HG03575 (cell line): ENCODE measurements at regions not wholly inside any gene's neighbourhood (a gene's known extent, or its start where the extent isn't known, plus 50 kb on each side); places are given as distances from the start of the nearest gene placed in this dataset.

Source experiments
- ATAC-seq: cut with Tn5 transposase; IDR thresholded peaks from one replicate; pipeline ENCODE4 v1.9.1; 2021; ENCODE audit not compliant: unreplicated experiment, insufficient number of reproducible peaks, low FRiP score; ENCODE audit errors: extremely low read depth

DNA sequence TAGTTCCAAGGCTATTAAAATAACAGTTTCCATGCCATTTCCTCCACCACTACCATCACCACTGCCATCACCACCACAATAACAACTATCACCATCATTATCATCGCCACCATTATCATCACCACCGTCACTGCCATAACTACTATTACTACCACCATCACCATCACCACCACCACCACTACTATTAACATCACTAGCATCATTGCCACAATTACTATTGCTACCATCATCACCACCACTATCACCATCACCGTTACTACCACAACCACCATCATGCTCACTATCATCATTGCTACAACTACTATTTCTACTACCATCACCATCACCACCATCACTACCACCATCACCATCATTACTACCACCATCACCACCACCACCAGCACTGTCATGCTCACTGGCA lies 185.9 kb upstream of the MAF start:
- no peak for ATAC-seq

DNA sequence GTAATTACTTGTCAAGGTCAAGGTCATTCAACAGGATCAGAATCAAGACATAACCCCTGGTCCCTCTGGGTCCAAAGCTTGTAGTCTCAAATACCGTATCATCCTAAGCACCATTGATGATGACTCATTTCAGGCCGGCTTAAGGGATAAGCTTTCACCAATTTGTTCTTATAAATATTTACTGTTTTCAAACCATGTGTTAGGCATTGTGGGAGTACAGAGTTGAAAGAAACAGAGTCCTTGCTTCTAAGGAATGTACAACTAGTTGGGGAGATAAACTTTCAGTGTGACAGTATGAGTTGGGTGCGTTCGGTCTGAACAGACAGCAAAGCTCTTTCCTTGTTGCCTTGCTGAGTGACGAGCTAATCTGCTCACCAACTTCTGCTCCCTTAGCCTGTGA lies 183.5 kb upstream of the MAF start:
- ATAC-seq, result no peak

DNA sequence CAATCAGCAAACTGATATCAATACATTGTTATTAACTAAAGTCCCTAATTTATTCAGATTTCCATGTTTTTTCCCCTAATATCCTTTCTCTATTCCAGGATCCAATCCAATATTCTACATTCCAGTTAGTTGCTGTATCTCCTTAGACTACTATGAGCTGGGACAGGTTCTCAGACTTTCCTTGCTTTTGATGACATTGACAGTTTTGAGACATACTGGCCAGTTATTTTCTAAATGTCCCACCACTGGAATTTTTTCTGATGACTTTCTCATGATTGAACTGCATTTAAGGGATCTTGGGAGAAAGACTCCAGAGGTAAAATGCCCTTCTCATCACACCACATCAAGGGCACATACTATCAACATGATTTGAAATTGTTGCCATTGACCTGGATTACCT lies 177.1 kb upstream of the MAF start:
- ATAC-seq, result no peak

DNA sequence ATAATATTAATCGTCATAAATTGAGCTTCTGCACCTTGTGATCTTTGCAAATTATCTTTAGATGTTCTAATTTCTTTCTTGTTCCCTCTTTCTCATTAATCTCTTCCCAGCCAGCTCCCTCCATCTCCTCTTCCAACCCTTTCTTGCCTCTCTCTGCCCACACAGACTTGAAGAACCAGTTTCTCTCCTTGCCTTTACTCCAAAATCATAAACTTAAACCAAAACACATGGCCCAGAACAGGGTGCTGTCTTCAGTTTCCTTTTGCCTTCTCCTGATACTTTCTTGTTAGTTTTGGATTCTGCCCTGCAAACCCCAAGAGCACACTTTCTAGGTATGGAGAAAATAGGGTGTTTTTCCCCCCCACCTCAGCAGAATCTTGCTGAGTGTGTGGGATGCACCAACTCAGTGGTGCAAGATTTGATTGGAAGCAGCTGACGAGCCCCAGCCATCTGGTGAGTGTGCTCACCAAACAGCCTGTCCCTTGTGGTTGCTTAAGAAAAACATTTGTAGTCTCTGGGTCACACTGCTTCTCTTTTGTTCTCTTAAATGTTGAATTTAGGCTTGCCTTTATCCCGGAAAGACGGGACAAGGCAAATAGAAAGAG lies 175.8 kb upstream of the MAF start:
- ATAC-seq, result no peak

DNA sequence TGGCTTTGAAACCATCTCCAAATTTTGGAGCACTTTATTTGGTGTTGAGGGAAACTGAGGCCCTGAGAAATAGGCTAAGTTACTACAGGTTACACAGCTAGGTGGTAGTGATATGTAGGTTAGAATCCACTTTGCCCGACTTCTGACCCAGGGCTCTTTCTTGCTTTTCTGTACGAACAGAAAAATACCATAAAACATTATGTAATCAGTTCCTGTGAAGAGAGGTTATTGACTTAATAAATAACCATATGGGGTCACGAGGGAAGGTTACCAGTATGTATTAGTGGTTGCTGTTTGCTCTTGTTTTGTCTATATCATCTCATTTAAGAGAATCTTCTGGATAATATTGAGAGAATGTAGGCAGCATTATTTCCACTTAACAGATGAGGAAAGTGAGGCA lies 172.2 kb upstream of the MAF start:
- ATAC-seq, result no peak

GRCh38 chr16:79772048-79772447 lies 171.5 kb upstream of the MAF start:
- ATAC-seq, result no peak

DNA sequence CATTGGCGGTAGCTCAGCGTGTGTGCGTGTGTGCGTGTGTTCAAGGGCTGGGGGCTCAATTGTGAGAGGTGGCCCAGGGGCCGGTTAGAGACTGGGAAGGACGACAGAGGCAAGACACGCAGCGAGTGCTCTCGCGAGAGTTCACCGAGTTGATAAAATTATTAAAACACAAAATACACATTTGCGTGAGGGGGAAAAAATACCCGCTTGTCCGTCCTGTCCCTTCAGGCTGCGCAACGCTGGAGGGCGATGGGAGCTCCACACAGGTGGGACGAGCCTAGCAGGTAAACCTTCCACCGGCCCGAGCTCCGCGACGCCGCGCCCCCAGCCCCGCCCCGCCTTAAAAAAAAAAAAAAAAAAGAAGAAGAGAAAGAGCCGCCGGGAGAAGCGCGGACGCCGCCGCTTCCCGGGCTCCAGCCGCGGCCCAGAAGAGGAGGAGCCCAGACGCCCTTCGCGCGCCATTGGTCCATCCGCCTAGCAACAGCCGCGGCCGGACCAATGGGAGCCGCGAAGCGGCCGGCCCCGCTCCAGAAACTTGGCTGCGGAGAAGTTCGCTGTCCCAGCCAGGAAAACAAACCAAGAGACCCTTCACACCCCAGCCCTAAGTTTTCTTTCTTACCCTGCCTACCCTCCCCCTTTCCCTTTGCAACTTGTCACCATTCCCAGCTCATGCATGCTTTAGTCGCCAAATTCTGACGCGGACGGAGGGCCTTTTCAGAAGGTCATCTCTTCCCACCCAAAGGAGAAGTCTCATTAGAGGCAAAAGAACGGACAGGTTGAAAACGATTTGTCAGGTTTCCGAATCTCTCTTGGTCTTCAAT lies 169.9 kb upstream of the MAF start:
- ATAC-seq, result no peak

DNA sequence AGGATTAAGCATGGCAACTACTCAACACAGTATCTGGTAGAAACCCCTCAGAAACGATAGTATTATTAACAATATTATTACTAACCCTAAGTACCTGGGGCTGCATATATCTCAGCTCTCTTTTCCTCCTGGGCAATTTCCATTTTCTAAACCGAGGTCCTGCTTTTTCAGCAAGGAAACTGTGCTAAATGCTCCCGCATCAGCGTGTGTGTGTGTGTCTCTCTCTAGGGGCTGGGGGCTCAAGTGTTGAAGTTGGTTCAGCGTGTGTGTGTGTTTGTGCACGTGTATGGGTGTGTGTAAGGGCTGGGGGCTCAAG lies 169.3 kb upstream of the MAF start:
- no peak for ATAC-seq

- no peak for ATAC-seq
Observed at GRCh38 chr16:79769270-79769927, 168.9 kb upstream of the MAF start.

- no peak for ATAC-seq
Observed at GRCh38 chr16:79768276-79768970, 167.9 kb upstream of the MAF start.

GRCh38 chr16:79767421-79768275 lies 167.1 kb upstream of the MAF start:
- no peak for ATAC-seq

- ATAC-seq, result no peak
Observed at GRCh38 chr16:79765901-79766394, 165.4 kb upstream of the MAF start.

- ATAC-seq, result no peak
Observed at GRCh38 chr16:79765431-79765830, 164.9 kb upstream of the MAF start.

DNA sequence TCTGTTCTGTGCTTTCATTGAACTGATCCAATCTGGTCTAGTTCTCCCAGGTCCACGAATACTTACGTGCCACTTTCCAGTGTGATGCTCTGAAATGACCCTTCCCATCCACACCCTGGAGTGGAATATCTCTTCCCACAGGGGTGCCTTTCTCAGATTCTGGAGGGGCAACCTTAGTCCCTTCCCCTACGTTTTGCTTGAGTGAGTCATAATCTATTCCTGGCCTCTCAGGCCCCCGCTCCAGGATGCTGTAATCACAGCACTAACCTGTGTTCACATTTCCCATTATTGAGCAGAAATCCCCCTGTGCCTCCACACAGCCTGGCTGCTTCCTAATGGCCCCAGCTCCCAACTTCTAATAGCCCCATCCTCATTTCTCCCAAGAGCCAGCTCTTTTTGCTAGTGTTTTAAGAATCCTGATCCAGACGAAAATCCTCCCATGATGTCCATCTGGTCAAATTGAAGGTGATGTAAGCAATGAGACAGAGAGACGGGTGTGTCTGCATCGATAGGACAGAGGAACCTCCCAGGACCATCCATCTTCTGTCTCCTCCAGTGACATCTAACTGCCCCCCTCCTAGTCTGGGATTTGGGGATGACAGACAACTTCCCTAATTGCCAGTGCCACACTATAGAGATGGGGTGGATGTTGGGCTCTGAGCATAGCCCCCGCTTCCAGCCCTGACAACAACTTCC lies 164.0 kb upstream of the MAF start:
- ATAC-seq, result no peak

DNA sequence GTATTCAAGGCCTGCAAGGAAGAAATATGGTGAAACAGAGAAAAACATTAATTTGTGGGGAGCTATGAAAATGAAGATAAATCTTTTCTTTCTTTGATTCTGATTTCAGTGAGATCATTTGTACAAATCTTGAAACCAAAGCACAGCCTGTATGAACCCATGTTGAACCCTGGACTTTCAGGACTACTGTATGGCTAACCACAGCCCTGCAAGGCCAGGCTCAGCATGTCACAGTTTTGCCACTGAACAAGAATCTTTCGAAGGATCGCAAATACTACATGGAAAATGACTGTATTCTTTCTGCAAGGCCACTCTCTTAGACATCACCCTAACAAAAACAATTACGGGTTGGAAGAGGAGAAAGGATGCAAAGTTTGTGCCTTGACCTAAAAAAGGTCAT lies 161.7 kb upstream of the MAF start:
- ATAC-seq, result no peak

DNA sequence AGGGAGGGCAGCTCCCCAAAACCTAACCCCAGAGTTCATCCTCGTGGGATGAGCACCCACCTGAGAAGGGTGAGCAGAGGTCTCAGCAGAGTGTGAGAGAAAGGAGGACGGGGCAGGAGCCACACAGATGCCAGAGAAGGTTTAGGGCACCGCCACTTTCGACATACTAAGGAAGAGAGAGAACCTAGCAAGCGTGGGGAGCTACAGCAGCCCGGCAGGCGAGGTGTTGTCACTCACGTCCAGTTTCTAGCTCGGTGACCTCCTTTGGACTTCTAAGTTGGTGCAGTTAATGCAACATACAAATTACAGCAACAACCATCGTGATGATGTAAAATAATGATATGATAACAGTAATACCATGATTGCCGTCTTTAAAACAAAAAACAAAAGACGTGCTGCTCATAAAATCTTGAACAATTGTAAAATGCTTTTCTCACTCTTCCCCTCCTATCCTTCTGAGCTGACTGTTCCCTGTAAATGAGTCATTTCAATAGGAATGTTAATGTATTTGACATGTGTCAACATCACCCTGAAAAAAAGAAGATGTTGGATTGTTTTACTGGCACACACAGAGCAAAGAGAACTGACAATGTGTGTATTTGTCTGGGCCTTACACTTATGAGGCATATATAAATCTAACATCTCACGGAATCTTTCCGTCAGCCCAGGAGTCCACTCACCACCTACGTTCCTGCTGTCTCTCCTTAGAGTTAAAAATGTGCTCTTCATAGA lies 158.2 kb upstream of the MAF start:
- ATAC-seq, result no peak

- no peak for ATAC-seq
Observed at GRCh38 chr16:79757968-79758367, 157.4 kb upstream of the MAF start.

DNA sequence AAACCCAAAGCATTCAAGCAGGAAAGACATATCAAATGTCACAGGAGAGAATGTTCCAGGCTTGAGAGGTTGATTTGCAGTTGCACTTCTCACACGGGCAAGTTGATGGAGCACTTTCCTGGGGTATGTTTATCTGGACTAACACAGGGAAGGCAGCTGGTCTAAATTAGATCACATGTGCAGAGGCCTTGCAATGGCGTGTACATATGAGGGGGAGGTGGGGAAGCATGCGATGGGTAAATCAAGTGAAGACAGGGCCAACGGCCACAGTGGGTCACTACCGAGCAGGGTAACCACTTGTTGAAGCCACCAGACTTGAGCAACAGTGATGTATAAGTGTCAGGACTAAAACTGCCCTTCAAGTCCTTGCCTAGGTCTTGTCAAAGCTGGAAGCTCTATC lies 156.6 kb upstream of the MAF start:
- ATAC-seq, result no peak
